ENCODE measurements at regions not wholly inside any gene's neighbourhood (a gene's known extent, or its start where the extent isn't known, plus 50 kb on each side); places are given as distances from the start of the nearest gene placed in this dataset.

DNA sequence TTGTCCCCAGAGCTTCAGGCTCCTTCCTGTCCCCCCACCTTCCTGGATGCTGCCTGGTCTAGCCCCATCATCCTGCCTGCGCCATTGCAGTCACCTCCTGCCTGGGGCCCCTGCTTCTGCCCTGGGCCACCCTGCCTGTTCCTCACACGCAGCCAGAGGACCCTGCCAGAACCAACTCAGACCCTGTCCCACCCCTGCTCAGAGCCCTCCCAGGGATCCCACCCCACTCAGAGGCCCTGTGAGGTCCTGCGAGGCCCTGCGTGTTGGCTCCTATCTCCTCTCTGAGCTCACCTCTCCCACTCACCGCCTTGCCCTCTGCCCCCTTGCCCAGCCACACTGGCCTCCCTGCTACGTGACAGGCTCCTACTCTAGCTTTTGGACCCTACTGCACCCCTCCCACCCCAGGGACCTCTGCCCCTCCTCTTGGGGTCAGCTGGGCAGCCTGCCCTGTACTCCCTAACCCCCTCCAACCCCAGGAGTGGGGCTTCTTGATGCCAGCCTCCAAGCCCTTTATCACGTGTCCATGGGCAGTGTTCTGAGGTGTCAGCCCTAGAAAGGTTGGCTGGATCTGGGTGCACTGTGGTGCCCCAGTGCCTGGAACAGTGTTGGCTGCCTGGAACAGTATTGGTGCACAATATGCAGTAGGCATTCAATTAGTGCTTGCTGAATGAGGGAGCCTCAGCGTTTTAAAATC is 68.3 kb downstream of the CEBPB start:
- no peak for DNase-seq (ENCODE audit: low read depth)

DNA sequence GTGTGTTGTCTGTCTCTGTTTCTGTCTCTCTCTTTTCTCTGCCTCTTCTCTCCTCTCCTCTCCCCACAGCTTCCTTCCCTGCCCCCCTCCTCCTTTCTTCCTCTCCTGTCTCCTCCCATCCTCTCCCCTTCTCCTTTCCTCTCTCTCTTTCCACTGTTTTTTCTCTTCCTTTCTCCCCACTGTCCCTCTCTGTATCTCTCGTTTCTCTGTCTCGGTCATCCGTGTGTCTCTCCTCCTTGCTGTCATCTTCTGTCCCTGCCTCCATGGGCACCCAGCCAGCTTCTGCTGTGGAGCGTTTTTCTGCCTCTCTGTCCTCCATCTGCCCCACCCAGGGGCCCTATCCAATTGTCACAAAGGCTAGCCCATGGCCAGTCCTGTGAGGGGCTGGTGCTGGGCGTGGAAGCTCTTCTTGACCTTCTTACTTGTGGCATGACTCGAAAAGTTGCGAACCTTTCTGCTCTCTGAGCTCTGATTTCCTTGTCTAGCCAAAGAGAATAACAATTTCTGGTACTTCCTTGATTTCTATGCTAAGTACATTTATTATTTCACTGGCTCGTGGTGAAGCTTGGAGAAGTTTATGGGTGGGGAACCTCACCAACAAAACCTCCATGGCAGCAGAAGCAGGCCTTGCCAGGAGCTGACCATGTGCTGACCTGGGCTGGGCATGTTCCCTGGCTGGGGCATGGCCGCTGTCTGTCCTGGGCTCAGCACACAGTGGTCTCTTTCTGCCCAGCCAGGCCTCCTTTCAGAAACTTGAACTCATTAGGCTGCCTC is 69.3 kb downstream of the CEBPB start:
- no peak for DNase-seq (ENCODE audit: low read depth)

GRCh38 chr20:50260479-50261221 is 70.0 kb downstream of the CEBPB start:
- no peak for DNase-seq (ENCODE audit: low read depth)

DNA sequence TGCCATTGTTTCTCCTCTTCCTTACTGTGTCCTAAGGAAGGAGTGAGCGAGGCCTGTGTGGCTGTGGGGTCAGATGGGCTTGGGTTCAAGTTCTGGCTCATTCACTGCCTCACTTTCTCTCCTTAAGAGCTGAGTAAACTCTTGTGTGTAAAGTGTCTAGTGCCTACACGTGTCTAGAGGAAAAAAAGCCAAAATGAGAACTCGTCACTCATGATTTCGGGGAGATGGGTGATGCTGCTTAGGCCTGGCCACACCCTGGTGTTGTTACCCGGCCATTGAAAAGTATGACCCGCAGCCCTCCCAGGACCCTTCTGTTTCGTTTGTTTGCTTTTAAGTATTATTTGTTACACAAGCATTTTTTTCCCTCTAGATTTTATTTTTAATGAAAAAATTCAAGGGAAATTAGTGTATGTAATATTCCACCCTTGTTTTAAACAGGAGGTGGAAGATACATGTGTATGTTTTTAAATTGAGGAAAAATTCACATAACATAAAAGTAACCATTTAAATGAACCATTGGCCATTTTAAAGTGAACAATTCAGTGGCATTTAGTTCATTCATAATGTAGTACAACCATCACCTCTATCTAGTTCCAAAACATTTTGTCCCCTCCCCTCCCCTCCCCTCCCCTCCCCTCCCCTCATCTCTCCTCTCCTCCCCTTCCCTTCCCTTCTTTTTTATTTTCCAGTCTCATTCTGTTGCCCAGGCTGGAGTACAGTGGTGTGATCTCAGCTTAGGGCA is 71.0 kb downstream of the CEBPB start:
- DNase-seq (ENCODE audit: low read depth), result no peak

GRCh38 chr20:50263831-50264230 is 73.2 kb downstream of the CEBPB start:
- DNase-seq (ENCODE audit: low read depth), result no peak

DNA sequence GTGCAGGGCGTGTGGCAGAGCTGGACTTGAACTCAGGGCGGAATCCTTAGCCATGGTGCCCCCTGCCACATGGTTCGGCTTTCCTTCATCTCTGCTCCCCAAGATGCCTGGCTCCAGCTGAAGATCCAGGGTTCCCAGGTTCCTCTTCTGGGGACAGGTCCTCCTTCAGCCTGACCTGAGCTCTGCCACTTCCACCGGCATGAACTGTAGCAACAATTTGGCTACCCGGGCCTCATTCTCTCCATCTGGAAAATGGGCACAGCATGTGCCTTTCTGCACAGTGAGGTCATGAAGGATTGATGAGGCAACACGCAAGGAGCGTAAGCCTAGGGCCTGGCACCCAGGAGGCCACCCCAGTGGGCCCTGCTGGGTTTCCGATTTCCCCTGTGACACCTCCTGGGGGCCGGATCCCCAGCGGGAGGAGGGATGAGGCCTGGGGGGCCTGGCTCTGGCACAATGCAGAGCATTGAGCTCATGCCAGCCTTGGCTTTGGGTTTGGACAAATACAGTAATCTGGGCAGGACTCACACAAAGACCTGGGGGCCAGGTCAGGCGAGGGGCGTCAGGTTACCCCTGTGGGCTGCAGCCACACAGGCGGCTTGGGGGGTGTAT is 74.0 kb downstream of the CEBPB start:
- DNase-seq (ENCODE audit: low read depth), result no peak

DNA sequence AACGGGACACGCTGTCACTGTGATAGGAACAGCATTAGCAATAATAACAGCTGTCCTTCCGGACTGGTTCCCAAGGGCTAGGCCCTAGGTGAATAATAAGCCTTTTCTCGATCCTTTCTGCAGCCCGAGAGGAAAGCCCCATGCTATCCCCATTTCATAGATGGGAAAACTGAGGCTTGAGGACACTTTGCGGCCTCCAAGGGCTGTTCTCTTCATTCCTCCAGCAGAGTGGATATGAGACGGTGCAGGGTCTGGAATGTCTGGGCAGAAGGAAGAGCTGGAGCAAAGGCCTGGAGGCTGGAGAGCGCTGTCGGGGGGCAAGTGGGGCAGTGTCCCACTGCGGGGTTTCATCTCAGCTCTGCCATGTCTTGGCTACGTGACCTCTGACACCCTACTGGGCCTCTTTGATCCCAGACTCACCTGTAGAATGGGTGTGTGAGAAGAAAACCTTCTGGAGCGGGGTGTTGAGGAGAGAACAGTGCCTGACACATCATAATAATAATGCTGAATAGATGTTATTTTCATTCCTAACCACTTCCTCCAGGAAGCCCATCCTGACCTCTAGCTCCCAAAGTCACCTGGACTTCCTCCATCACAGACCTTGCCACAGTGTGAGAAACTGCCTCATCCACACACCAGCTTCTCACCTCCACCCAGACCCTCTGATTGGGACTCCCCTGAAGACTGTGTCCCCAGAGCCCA is 74.8 kb downstream of the CEBPB start:
- no peak for DNase-seq (ENCODE audit: low read depth)

DNA sequence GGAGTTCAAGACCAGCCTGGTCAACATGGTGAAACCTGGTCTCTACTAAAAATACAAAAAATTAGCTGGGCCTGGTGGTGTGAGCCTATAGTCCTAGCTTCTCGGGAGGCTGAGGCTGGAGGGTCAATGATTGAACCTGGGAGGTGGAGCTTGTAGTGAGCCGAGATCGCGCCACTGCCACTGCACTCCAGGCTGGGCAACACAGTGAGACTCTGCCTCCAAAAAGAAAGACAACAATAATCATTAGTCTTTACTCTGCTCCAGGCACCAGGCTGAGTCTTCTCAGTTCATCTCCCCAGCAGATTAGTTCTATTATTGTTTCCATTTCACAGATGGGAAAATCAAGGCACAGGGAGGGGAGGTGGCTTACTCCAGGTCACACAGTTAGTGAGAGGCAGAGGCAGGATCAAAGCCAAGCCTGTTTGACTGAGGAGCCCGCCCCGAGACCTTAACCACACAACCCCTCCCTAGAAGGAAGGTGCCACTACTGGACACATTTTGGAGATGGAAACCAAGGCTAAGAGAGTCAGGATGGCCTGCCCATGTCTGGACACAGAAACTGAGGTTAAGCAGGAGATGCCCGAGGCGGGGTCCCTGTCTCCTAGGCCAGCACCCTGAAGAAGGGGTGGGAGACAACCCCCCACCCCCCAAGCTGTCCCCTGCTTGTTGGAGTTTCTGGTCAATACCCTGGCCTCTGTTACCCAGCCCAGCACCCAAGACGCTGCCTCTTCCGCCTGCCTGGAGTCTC is 75.8 kb downstream of the CEBPB start:
- no peak for DNase-seq (ENCODE audit: low read depth)

DNA sequence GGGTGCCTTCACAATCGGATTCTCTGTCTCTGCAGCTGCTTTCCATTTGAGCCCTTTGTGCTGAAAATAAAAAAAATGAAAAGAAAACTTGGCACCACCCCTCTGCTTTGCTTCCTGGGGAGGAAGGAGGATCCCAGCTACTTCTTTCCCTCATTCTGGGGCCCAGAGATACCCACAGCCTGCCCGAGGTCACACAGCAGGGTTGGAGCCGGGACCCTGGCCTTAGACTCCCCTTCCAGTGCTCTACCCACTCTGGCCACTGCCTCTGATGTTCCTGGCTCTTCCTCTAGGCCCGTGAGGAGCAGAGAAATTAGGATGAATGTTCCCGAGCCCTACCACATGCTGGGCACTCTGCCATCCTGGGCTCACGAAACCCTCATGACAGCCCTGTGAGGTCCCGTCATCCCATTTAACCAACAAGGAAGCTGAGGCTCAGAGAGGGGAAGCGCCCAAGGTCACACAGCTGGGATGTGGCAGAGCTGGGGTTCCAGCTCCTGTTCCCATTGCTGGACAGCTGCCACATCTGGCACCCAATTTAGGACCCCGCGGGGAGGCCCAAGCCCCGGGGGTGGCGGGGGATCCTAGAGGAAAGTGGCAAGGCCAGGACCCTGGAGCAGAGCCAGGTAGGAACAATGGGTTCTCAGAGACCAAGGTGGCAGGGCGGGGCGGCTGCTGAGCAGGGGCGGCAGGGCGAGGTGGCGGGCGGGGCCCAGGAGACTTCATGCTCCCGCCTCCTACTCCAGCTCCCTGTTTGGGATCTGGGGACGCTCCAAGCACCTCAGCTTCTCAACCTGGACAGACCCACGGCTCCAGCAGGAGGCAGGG is 76.6 kb downstream of the CEBPB start:
- DNase-seq (ENCODE audit: low read depth), result peak; percentile 45

DNA sequence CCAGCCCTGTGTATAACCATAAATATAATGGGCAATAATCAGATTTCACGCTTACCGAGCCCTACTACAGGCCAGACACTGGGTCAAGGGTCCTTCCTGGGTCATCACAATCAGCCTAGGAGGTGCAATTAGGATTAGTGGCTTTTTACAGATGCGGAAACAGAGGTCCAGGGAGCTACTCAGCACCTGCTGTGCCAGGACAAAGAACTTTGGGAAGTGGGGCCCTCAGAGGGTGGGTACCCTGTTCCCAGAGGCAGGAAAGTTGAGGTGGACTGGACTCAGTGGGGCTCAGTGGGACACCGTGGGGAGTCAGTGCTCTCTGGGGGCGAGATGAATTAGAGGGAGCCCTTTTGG is 77.2 kb downstream of the CEBPB start:
- no peak for DNase-seq (ENCODE audit: low read depth)

- no peak for DNase-seq (ENCODE audit: low read depth)
Measured at GRCh38 chr20:50269091-50270033, 78.7 kb downstream of the CEBPB start.

- DNase-seq (ENCODE audit: low read depth), result no peak
Measured at GRCh38 chr20:50270034-50270395, 79.4 kb downstream of the CEBPB start.

- DNase-seq (ENCODE audit: low read depth), result no peak
Measured at GRCh38 chr20:50270569-50270968, 79.9 kb downstream of the CEBPB start.

GRCh38 chr20:50271176-50271575 is 80.5 kb downstream of the CEBPB start:
- no peak for DNase-seq (ENCODE audit: low read depth)

DNA sequence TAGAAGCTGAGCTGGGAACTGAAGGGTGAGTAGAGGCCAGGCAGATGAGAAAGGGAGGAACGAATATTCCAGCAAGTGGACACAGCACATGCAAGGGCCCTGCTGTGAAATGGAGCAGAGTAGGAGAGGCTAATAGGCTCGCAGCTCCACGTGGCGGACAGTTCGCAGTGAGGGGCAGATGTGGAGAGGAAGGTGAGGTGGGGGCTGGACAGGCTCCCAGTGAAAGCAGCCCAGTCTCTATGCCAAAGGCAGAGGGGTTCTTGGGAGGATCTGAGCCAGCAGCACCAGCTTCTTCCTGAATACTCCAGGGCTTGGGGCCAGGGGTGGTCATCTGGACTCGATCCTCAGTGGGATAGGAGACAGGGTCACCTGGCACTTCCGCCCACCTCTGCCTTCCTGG is 81.0 kb downstream of the CEBPB start:
- no peak for DNase-seq (ENCODE audit: low read depth)

DNA sequence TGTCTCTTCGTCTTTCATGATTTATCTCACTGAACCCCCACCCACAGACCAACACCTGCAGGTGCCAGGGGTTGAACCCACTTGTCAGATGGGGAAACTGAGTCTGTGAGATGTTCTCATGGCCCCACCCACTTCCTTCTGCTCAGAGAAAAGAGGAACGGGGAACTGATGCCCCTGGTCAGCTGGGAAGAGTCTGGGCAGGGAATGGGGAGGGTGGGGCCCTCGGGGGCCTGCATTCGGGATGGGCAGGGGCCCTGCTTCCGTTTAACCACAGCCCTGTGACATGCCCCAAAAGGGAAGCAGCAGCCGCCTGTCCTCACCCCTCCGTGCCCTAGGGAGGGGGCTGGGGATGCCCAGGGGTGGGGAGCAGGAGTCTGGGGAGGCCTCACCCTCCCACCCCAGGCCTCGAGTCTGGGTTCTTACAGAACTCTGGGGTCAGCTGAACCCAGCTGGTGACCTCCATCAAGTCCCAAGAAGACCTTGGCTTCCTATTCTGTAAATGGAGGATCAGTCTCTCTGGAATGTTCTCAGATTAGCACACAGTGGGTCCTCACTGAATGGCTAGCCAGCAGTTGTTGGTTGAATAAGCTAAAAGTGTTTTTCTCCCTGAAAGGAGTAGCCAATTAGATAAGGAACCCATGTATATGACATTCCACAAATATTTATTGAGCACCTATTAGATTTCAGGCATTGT is 81.5 kb downstream of the CEBPB start:
- no peak for DNase-seq (ENCODE audit: low read depth)

DNA sequence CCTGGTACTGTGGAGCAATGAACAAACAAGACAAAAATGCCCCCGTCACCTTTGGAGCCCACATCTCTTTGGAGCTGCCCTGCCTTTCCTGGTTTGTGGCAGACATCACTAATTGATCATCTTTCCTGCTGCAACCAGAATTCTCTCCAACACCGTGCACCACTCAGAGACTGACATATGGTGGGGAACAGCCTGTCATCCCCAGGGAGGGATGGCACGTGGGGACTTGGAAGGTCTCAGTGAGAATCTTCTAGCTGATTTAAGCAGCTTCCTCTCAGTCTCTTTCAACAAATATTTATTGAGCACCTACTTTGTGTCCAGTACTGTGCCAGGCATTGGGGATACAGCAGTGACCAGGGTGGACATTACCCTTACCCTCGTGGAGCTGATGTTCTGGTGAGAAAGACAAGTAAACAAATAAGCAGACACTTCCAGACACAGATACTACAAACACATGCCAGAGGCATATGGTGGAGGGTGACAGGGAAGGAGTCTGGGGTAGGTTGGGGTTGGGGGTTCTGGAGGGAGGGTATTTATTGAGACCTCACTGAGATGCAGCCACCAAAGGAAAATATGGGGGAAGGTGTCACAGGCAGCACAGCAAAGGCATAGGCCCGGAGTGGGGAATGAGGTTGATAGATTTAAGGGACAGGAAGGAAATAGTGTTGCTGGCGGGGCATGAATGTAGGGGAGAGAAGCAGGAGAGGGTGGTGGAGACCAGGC is 82.3 kb downstream of the CEBPB start:
- DNase-seq (ENCODE audit: low read depth), result no peak
